Esophagus mucosa (tissue), 1 donor: ENCODE measurements at regions not wholly inside any gene's neighbourhood (a gene's known extent, or its start where the extent isn't known, plus 50 kb on each side); places are given as distances from the start of the nearest gene placed in this dataset.

Experiments used
- ATAC-seq: fragments of 200-7000 bp; cut with Tn5 transposase; one replicate; pipeline ENCODE4 v1.9.1; 2020
- donor health status: DM: yes; HTN: yes; CAD: no.

GRCh38 chr7:41520445-41520844, 182.4 kb downstream of the INHBA start:
- no peak for ATAC-seq

GRCh38 chr7:41517771-41518170, 185.1 kb downstream of the INHBA start:
- no peak for ATAC-seq

- no peak for ATAC-seq
These were observed 194.1 kb downstream of the INHBA start for GRCh38 chr7:41508755-41509154.

- ATAC-seq, result no peak
These were observed 195.1 kb downstream of the INHBA start for GRCh38 chr7:41507686-41508268.

GRCh38 chr7:41504214-41504980, 198.5 kb downstream of the INHBA start:
- no peak for ATAC-seq

- no peak for ATAC-seq
These were observed 199.5 kb downstream of the INHBA start for GRCh38 chr7:41503438-41503837.

GRCh38 chr7:41501466-41501865, 201.4 kb downstream of the INHBA start:
- ATAC-seq, result no peak

GRCh38 chr7:41501006-41501405, 201.9 kb downstream of the INHBA start:
- ATAC-seq, result no peak

- ATAC-seq, result no peak
These were observed 210.3 kb downstream of the INHBA start for GRCh38 chr7:41492603-41493002.

GRCh38 chr7:41491883-41492471, 210.9 kb downstream of the INHBA start:
- no peak for ATAC-seq

- ATAC-seq, result no peak
These were observed 211.6 kb downstream of the INHBA start for GRCh38 chr7:41491308-41491707.

GRCh38 chr7:41489885-41490284, 213.0 kb downstream of the INHBA start:
- no peak for ATAC-seq

- no peak for ATAC-seq
These were observed 215.5 kb downstream of the INHBA start for GRCh38 chr7:41487229-41487940.

GRCh38 chr7:41481353-41481752, 221.5 kb downstream of the INHBA start:
- ATAC-seq, result no peak

GRCh38 chr7:41478187-41478586, 224.7 kb downstream of the INHBA start:
- no peak for ATAC-seq

GRCh38 chr7:41476460-41476803, 226.5 kb downstream of the INHBA start:
- ATAC-seq, result no peak

- no peak for ATAC-seq
These were observed 227.0 kb downstream of the INHBA start for GRCh38 chr7:41475801-41476459.

GRCh38 chr7:41472427-41473125, 230.3 kb downstream of the INHBA start:
- no peak for ATAC-seq

- ATAC-seq, result no peak
These were observed 232.8 kb downstream of the INHBA start for GRCh38 chr7:41470081-41470480.

- ATAC-seq, result no peak
These were observed 235.3 kb downstream of the INHBA start for GRCh38 chr7:41467596-41467995.

GRCh38 chr7:41466760-41467384, 236.0 kb downstream of the INHBA start:
- no peak for ATAC-seq

GRCh38 chr7:41465571-41465970, 237.3 kb downstream of the INHBA start:
- no peak for ATAC-seq
